Amygdala (tissue), 56 donors: ENCODE measurements at regions not wholly inside any gene's neighbourhood (a gene's known extent, or its start where the extent isn't known, plus 50 kb on each side); places are given as distances from the start of the nearest gene placed in this dataset.

ENCODE experiments used
- DNase-seq, 56 donors: peaks; one replicate each; lab custom pipeline; 2025; lab: John Stamatoyannopoulos, UW

DNA sequence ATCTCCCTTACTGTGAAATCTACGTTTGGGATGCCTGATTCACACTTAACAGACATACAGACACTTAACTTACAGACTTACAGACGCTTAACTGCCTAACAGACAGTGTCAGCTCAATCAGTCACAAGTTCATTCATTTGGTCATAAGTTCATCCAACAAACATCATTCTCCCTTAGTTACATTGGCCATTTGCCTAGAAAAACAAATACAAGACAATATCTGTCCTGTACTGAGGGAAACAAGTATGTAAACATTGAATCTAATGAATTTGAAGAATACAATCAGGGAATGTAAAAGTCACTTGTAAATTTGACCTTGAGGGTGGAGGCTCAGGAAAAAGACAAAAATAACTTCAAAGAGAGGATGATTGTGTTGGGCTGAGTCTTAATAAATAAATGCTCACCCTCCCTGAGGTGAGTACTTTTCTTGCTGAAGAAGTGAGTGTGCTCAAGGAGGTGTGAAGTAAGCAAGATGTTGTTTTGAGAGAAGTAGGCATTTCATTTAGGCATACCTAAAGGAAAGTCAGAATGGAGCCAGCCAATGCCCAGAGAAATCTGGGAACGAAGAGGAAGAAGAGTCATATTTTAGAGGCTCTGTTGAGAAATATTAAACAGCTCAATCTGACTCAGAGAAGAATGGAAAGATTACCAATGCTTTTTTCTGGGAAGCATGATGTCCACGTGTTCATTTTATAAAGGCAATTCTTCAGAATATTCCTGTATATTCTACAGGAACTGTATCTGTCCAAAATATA, 958.4 kb upstream of the SLC10A2 start:
- no peak for DNase-seq

DNA sequence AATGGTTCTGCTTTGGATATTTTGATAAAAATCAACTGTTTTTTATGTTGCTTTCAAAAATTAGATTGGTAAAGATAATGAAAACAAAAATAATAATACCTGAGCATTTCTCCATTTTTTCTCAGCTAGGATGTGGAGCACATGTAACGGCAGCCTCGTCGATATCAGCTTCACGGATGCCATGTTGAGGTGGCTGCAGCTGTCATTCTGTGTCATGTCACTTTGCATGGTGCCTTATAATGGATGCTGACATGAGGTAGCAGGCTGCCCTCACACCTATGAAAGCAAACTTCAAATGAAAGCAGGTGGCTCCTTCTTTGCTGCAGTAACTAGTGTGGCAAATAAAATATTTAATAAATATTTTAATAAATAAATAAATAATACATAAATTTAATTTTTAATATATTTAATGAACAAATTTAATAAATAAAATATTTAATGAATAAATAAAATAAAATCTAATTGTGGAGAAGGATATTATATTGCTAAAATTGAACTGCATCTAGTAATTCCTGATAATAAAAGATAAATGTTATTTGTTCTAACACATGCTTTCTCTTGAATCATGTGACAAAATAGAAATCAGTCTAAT, 955.7 kb upstream of the SLC10A2 start:
- DNase-seq = no peak

DNA sequence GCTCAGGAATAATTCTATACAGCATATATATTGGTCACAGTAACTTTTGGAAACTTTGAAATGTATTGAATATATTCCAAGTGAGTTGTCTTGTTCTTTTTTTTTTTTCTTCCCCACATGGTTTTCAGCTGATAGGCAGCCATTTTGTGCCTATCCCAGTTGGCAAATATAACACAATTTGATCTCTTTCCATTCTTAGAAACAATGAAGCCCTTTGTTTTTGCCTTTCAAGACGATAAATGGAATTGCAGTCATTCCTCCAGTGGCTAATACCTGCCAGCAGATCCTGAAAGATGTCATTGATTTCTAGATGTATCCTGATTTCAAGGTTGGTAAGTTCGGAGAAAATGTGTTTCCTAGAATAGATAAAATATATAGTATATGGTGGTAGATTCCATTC, 951.1 kb upstream of the SLC10A2 start:
- DNase-seq = no peak

DNA sequence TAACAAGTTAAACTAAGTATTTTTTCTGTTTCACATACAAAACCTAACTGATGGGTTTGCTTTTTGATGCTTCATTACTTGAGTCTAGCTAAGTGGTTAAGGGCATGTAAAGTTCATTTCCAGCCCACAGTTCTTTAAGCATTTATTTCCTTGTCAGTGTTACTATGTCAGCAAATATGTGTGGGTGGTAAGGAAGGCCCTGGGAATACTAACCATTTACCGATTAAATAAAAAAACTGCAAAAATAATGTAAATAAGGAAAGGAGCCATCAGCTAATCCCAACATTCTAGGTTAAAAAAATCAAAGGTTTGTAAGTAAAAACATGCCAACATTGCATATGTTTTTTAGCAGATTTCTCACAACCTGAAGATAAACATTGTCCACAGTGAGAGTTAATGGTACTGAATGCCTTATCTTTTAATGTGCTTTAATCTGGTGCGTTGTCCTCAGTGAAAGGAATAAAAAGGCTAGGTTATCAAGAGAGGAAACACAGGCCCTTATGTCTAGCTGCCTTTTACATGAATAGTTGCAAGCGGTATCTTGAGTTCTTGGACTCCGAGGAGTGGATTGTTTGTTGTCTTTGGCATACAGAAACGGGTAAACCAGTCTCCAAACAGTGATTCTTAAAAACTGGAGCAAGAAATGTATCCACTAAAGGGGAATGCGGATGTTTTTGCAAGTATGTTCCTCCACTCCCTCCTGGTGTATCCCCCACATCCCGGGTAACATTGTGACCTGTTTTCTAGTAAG, 949.6 kb upstream of the SLC10A2 start:
- DNase-seq = no peak

DNA sequence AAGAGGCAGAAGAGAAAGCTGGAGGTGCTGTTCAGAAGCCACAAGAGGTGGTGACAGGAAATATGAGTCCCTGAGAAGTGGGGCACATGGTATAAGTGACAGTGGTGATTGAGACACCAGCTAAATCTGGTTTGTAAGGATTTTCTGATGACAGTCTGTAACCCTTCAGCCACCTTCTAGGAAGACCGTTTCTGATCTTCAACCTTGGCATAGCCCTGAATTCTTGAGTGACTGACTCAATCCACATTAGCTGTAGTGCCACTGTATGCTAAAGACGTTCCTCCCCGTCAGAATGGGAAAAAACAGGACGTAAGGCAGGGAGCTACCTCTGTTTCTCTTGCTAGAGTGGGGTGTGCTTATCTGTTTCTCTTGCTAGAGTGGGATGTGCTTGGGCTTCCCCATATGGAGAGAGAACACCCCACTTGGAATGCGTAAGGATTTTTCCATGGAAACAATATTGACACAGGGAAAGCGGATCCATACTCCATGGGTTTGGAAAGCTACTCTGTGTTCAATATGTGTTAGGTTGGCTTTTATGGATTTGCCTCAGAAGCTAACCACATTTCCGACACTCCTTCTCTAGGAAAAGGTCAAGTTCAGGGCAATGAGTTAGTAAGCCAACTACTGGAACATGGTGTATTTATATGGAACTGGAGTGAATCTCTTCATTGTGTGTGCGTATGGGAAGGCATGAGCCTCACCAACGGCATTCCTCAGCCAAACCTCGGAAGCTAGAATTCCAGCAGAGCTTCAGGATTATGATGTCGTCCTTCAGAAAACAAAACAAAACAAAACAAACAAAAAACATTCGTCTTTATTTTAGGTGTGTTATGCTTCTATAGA, 948.8 kb upstream of the SLC10A2 start:
- no peak for DNase-seq

GRCh38 chr13:104011505-104012241, 945.5 kb upstream of the SLC10A2 start:
- DNase-seq = peak in 1 of 56 donors; percentile 0

- DNase-seq = no peak
Measured at GRCh38 chr13:104008541-104009435, 942.6 kb upstream of the SLC10A2 start.

GRCh38 chr13:104008075-104008474, 941.9 kb upstream of the SLC10A2 start:
- no peak for DNase-seq

DNA sequence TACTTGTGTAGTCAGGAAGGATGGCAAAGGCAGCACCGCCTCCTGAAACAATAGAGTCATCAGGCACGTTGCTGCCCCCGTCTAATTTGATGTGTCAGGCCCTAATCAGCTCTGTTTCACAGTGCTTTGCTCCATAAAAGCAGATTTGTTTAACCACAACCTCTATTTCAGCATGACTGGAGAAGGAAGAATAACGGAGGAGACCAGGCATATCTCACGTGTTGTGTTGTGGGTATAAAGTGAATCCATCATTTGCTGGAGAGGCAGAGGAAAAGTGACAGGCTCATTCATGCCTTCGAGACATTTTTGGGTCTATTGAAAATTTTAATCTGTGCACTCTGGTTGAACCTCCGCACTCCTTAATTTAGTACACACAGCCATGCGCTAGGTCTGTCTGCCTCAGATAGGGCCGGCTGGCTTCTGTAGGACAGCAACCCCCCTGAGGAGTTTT, 940.4 kb upstream of the SLC10A2 start:
- DNase-seq = no peak

DNA sequence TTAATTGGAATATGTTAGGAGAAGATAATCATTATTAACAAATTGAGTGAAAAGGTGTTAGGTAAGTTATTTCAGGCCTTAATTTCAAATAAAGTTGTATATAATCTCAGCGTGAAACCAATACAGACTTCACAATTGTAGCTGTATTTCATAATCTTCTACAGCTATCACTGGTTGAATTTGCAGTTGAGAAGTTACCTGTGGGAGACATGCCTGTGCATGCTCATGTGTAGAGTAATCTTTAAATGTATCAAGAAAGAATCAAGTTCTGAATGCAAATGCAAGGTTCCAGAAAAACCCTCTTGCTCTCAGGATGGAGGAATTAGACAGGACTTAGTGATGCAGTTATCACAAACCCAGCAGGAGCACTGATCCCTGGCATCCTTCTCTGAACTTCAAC, 938.4 kb upstream of the SLC10A2 start:
- no peak for DNase-seq

DNA sequence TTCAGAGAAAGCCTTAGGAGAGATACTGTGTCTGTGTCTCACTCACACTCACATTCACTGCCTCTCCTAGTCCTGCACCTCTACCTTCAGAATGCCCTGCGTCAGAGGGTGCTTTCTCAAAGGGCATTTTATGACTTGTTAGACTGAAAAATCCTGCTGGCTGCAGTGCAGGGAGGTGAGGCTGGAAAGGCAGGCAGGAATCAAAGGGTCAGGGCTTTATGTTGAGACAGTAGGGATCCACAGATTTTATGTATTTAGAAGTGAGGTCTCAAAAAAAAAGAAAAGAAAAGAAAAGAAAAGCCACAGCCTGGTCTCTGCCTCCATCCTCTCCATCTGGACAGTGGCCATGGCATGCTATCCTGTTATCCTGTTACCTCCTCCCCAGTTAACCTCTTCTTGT, 936.0 kb upstream of the SLC10A2 start:
- no peak for DNase-seq

DNA sequence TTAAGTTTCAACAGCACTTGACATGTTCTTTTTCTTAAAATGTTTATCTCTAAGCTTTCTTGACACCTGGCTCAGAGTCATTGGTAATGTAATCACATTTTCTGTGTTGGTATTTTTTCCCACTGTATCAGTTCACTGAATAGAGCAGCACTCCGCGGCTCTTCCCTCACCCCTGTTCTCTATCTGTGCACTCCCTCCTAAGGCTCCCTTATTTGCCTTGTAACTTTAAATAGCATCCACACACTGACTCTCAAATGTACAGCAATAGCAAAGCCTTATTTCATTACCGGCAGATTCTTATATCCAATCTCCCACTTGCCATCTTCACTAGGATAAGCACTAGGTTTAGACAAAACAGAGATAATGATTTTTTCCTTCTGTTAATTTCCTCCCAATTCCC, 935.5 kb upstream of the SLC10A2 start:
- DNase-seq = no peak

DNA sequence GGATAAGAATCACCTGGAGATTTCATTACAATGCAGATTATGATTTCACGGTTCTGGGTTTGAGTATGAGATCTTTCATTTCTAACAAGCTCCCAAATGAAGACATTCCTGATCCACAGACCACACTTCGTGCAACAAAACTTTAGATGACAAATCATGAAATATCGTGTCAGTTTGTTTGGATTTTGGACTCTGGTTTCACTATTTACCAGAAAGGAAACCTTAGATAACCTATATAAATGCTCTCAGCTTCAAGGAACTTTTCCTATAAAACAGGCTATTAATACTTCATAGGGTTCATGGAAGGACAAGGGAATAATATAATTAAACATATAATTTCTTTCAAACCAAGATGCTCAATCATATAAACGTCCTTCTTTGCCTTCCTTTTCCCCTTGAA, 930.5 kb upstream of the SLC10A2 start:
- no peak for DNase-seq

DNA sequence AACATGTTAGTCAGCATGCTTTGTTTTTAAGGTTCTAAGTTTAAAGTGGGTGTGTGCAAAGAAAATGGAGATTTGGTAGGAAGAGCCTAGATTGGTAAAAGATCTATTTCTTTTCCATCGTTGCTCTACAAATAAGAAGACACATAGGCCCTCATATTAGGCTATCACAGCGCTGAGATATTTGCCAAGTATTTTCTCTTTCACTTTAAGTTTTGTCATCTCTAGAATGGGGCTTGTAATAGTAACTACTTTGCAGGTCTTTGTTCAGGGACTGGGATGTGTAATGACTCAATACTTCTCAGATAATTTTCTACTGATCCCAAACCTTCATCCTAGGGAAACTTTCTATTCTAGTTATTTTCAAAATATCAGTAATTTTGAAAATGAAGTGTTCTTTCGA, 917.7 kb upstream of the SLC10A2 start:
- no peak for DNase-seq

GRCh38 chr13:103976371-103976770, 910.2 kb upstream of the SLC10A2 start:
- no peak for DNase-seq

DNA sequence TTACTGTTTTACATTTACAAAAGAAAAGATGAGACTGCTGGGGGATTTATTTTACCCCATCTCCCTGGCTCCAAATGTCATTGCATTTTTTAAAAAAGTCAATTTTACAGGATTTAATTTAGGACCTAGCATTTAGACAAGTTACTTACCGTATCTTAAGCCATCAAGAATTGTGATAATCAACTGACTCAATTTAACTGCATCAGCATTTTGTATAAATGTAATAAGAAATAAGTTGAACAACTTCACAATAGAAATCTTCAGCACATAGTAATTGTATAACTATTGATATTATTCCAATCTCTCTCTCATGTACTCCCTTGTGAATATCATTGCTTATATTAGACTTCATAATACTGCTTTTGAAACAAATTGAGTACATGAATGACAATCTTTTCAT, 907.5 kb upstream of the SLC10A2 start:
- DNase-seq = no peak

DNA sequence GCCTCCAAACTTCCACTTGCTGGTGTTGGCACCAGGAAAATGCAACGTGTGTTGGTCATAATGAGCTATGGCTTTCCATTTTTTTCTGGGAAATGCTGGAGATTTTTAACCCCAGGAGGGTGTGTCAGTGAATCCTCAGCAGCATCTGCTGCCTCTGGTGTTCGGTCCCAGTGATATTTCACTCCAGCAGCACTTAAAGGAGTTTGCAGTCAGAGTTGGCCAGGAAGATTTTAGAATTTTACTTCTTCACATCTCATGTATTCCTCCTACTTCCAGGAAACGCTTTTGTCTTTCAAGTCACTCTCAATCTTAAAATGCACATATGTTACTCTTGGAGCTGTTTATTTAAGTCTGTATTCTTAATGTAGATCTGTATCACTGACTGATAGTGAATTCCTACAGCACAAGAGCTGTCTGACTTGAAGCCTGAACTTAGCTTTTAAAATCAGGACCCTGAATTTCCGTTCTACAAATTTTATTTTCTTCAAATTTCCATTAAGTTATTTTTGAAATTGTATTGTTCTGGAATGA, 903.4 kb upstream of the SLC10A2 start:
- no peak for DNase-seq

DNA sequence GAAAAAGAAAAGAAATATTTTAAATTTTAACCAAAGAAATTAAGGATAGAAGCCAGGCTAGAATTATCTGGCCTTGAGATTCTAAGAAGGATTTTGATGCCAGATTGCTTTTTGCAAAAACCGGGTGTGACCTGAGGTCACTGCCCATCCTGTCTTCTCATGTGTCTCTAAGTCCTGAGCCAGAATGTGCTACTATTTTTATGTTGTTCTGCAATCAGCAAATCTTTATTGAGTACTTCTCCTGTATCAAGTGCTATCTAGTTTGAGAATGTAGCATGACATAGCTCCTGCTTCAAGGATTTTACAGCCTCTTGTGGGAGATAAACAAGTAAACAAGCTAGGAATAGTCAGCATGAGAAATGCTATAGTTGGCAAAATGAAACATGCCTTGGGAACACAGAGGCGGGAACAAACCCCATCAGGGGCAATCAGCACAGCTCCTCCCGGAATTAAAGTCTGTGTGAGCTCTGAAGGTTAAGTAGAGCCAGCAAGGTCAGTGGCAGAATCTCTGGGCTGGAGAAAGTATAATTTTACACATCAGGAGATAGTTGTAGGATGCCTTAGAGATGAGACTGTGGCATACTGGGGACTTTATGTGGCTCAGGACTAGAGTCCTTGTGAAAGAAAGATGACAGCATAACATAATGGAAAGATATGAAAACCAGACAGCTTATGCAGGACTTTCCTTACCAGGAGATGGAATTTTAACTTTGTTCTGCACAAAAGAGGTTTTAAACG, 899.5 kb upstream of the SLC10A2 start:
- DNase-seq = no peak
